ENCODE measurements at regions not wholly inside any gene's neighbourhood (a gene's known extent, or its start where the extent isn't known, plus 50 kb on each side); places are given as distances from the start of the nearest gene placed in this dataset.

DNA sequence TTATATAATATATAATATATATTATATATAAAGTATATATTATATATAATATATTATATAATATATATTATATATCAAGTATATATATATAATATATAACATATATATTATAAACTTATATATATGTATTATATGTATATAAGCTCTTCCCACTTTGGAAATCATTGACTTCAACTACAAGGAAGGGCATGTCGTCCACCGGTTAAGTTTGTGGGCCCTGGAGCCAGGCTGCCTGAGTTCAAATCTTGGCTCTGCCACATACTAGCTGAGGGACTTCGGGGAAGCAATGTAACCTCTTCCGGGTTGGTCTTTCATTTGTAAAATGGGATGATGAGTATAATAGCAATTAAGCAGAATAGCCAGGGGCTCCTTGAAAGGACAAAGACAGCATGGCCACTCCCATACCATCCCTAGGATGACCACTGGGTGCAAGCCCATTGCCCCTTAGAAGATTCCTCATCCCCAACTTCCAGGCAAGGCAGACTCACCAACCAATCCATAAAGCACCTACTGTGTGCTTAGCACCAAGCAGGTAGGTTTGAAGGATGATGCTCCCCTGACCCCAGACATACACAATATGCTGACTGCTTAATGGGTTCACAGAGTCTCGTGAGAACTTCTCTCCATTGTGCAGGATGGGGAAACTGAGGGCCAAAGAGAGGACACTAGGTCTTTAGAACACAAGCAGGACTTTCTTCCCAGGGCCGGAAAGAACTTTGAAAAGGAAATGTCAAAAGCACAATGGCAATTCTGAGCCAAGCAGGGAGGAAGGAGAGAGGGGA is 163.2 kb downstream of the MRPL14 start:
- no peak overlapping the region for H3K4me3 ChIP-seq (ENCODE audit: extremely low read depth, insufficient read depth, low read length, poor library complexity, severe bottlenecking)
- no peak overlapping the region for H3K27ac ChIP-seq (ENCODE audit: low read depth, low read length, severe bottlenecking)
- 35 to 63% methylated on average over 4 to 6 of the region's 6 CpGs for WGBS, 2 experiments (ENCODE audit: insufficient coverage in 2 of 2)

DNA sequence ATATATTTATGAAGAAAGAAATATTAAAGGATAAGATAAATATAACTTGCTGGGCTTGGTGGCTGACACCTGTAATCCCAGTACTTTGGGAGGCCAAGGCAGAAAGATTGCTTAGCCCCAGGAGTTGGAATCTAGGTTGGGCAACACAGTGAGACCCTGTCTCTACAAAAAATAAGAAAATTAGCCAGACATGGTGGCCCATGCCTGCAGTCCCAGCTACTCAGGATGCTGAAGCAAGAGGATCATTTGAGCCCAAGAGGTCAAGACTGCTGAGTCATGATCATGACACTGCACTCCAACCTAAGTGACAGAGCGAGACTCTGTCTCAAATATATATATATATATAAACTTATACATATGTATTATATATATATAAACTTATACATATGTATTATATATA is 164.0 kb downstream of the MRPL14 start:
- Histone ChIP-seq H3K27ac (ENCODE audit: low read depth, low read length, severe bottlenecking) (no peak overlapping the region), H3K4me1 (ENCODE audit: control insufficient read depth, insufficient read depth, low read length, poor library complexity, severe bottlenecking) (peaks cover 3% of the 10 kb centered on the region), H3K36me3 (ENCODE audit: control insufficient read depth, insufficient read depth, low read length) (no peaks in the 10 kb centered on the region), H3K4me3 (ENCODE audit: extremely low read depth, insufficient read depth, low read length, poor library complexity, severe bottlenecking) (no peak overlapping the region), H3K9me3 (ENCODE audit: control insufficient read depth, low read length) (no peaks in the 10 kb centered on the region)
- no CpG with 5 or more reads among the region's 1 CpG for WGBS, 2 experiments (ENCODE audit: insufficient coverage in 2 of 2)

More for the DNA sequence above, 163.2 kb downstream of the MRPL14 start:
- Histone ChIP-seq H3K9me3 (ENCODE audit: control insufficient read depth, low read length) (no peaks in the 10 kb centered on the region), H3K4me1 (ENCODE audit: control insufficient read depth, insufficient read depth, low read length, poor library complexity, severe bottlenecking) (peaks cover 7% of the 10 kb centered on the region), H3K36me3 (ENCODE audit: control insufficient read depth, insufficient read depth, low read length) (no peaks in the 10 kb centered on the region)

DNA sequence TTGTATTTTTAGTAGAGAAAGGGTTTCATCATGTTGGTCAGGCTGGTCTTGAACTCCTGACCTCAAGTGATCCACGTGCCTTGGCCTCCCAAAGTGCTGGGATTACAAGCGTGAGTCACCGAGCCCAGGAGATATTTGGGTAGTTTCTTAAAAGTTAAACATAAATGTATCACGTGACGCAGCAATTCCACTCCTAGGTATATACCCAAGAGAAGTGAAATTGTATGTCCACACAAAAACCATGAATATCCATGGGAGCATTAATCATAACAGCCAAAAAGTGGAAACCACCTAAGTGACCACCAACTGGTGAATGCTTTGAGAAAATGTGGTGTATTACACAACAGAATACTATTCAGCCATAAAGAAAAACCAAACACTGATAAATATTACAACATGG is 164.8 kb downstream of the MRPL14 start:
- no peaks in the 10 kb centered on the region for H3K9me3 ChIP-seq (ENCODE audit: control insufficient read depth, low read length)
- no peaks in the 10 kb centered on the region for H3K4me1 ChIP-seq (ENCODE audit: control insufficient read depth, insufficient read depth, low read length, poor library complexity, severe bottlenecking)
- H3K4me3 ChIP-seq (ENCODE audit: extremely low read depth, insufficient read depth, low read length, poor library complexity, severe bottlenecking), result no peak overlapping the region
- H3K36me3 ChIP-seq (ENCODE audit: control insufficient read depth, insufficient read depth, low read length), result no peaks in the 10 kb centered on the region
- 91 to 100% methylated on average over 1 to 3 of the region's 5 CpGs for WGBS, 2 experiments (ENCODE audit: insufficient coverage in 2 of 2)
- no peak overlapping the region for H3K27ac ChIP-seq (ENCODE audit: low read depth, low read length, severe bottlenecking)

DNA sequence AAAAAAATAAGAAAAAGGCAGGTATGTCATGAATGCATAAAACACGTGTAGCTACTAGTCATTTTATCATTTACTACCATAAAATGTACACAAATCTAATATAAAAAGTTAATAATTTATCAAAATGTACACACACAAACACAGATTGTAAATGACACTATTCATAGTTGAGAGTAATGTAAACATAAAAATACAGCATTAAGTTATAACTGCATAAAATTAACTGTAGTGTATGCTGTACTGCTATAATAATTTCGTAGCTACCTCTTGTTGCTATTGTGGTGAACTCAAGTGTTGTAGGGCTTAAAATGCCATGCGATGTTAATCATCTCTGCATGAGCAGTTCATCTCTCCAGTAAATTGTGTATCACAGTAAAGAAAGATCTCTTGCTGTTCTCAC is 170.0 kb downstream of the MRPL14 start:
- Histone ChIP-seq H3K4me3 (ENCODE audit: extremely low read depth, insufficient read depth, low read length, poor library complexity, severe bottlenecking) (no peak overlapping the region), H3K36me3 (ENCODE audit: control insufficient read depth, insufficient read depth, low read length) (no peaks in the 10 kb centered on the region)
- 50% methylated on average over 2 of the region's 3 CpGs; no CpG with 5 or more reads in 1 of the 2 experiments for WGBS, 2 experiments (ENCODE audit: insufficient coverage in 2 of 2)

DNA sequence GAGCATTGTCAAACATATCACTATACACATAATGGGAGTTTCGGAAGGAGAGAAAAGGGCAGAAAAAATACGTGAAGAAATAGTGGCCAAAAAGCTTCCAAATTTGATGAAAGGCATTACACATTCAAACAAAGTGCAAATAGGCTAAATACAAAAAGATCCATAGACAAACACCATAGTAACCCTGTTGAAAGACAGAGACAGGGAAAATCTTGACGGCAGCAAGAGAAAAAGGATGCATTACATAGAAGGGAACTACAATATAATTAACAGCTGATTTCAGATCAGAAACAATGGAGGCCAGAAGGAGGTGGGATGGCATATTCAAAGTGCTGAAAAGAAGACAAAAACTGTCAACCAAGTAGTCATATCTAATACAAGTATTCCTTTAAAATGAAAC is 170.8 kb downstream of the MRPL14 start:
- Histone ChIP-seq H3K27ac (ENCODE audit: low read depth, low read length, severe bottlenecking) (no peak overlapping the region), H3K4me1 (ENCODE audit: control insufficient read depth, insufficient read depth, low read length, poor library complexity, severe bottlenecking) (peaks cover 3% of the 10 kb centered on the region)
- WGBS, 2 experiments (ENCODE audit: insufficient coverage in 2 of 2), result 100% methylated on average over 1 of the region's 3 CpGs; no CpG with 5 or more reads in 1 of the 2 experiments

More for the DNA sequence above, 170.0 kb downstream of the MRPL14 start:
- Histone ChIP-seq H3K4me1 (ENCODE audit: control insufficient read depth, insufficient read depth, low read length, poor library complexity, severe bottlenecking) (no peaks in the 10 kb centered on the region), H3K9me3 (ENCODE audit: control insufficient read depth, low read length) (peaks cover 7% of the 10 kb centered on the region), H3K27ac (ENCODE audit: low read depth, low read length, severe bottlenecking) (no peak overlapping the region)

DNA sequence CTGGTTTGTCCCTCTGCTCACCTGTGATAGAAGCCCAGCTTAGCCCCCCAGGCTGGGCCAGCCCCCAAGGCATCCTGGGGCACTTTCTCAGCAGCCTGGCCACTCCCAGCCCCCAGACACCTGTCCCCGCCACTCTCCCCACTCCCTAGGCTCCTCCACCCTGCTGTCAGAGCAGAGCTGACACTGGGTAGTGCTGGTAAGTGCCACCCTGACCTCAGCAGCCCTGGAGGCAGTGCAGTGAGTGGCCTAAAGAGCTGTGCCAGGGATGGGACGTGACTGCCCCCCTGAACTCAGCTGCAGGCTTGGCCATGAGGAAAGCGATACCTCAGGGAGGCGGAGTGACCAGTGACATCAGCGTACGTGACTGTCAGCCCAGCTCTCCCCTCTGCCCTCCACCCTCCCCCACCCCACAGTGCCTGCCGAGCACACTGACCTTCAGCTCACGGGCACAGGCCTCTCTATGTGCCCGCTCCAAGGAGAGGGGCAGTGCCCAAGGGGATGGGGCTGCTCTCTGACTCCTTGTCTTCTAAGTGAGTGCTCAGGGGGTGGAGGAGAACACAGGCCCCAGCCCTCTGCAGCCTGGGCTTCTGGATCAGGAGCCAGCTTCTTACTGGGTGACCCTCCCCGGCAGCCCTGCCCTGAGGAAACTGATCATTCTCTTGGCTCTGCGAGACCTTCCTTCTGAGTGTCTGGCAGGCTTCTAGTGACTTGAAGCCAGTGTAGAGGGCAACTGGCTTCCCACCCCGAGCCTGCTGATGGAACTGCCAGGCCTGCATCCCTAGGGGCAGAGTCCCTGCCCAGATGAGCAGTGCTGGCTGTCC is 172.7 kb downstream of the MRPL14 start:
- H3K36me3 ChIP-seq (ENCODE audit: control insufficient read depth, insufficient read depth, low read length), result no peaks in the 10 kb centered on the region

More for the DNA sequence above, 170.8 kb downstream of the MRPL14 start:
- Histone ChIP-seq H3K4me3 (ENCODE audit: extremely low read depth, insufficient read depth, low read length, poor library complexity, severe bottlenecking) (no peak overlapping the region), H3K36me3 (ENCODE audit: control insufficient read depth, insufficient read depth, low read length) (no peaks in the 10 kb centered on the region), H3K9me3 (ENCODE audit: control insufficient read depth, low read length) (peaks cover 7% of the 10 kb centered on the region)

DNA sequence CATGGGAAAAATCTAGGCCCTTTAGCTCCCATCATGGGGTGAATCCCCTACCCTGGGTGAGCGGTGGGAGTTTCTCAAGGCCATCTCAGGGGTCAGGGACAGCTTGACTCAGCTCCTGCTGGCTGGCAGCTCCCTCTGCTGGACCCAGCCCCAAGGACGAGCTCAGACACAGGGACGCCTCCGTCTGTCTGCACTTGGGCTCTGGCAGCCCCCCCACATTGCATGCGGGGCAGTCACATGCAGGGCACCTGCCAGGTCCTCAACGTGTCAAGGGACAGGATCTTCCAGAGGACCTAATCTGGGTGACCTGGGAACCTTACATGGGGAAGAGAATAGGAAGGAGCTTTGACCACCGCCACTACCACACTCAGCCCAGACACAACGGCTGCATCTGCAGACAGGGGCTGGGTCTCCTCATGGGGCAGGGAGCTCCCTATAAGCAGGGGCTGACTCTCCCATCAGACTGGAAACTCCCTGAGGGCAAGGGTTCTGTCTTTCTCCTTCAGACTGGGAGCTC is 173.4 kb downstream of the MRPL14 start:
- peaks cover 8% of the 10 kb centered on the region for H3K4me1 ChIP-seq (ENCODE audit: control insufficient read depth, insufficient read depth, low read length, poor library complexity, severe bottlenecking)
- H3K36me3 ChIP-seq (ENCODE audit: control insufficient read depth, insufficient read depth, low read length), result no peaks in the 10 kb centered on the region
- peaks cover 7% of the 10 kb centered on the region for H3K9me3 ChIP-seq (ENCODE audit: control insufficient read depth, low read length)
- H3K4me3 ChIP-seq (ENCODE audit: extremely low read depth, insufficient read depth, low read length, poor library complexity, severe bottlenecking), result no peak overlapping the region
- H3K27ac ChIP-seq (ENCODE audit: low read depth, low read length, severe bottlenecking), result no peak overlapping the region
- WGBS, 2 experiments (ENCODE audit: insufficient coverage in 2 of 2), result 64 to 65% methylated on average over 7 of the region's 8 CpGs

More for the DNA sequence above, 172.7 kb downstream of the MRPL14 start:
- WGBS, 2 experiments (ENCODE audit: insufficient coverage in 2 of 2), result 90 to 92% methylated on average over 8 to 12 of the region's 12 CpGs
- Histone ChIP-seq H3K9me3 (ENCODE audit: control insufficient read depth, low read length) (peaks cover 7% of the 10 kb centered on the region), H3K27ac (ENCODE audit: low read depth, low read length, severe bottlenecking) (no peak overlapping the region), H3K4me3 (ENCODE audit: extremely low read depth, insufficient read depth, low read length, poor library complexity, severe bottlenecking) (no peak overlapping the region), H3K4me1 (ENCODE audit: control insufficient read depth, insufficient read depth, low read length, poor library complexity, severe bottlenecking) (peaks cover 4% of the 10 kb centered on the region)

DNA sequence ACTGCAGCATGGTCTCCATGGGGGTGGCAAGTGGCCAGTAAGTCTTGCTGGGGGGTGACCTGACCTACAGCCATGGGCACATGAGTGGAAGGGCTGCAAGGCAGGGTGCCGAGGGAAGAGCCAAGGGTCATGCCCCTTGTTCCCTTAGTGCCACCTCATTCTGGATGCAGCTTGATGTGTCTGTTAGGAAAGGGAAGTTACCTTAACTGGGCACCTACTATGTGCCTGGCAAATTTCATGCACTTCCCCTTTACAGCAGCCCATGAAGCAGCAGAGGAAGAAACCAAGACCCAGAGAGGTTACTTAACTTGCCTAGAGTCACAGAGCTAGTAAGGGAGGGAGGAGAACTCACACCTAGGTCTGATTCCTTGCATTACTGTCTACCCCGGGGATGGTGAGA is 174.0 kb downstream of the MRPL14 start:
- H3K4me1 ChIP-seq (ENCODE audit: control insufficient read depth, insufficient read depth, low read length, poor library complexity, severe bottlenecking), result peaks cover 12% of the 10 kb centered on the region
- 88 to 92% methylated on average over 2 of the region's 2 CpGs for WGBS, 2 experiments (ENCODE audit: insufficient coverage in 2 of 2)
- H3K4me3 ChIP-seq (ENCODE audit: extremely low read depth, insufficient read depth, low read length, poor library complexity, severe bottlenecking), result no peak overlapping the region
- H3K27ac ChIP-seq (ENCODE audit: low read depth, low read length, severe bottlenecking), result no peak overlapping the region
- no peaks in the 10 kb centered on the region for H3K36me3 ChIP-seq (ENCODE audit: control insufficient read depth, insufficient read depth, low read length)
- H3K9me3 ChIP-seq (ENCODE audit: control insufficient read depth, low read length), result peaks cover 7% of the 10 kb centered on the region

DNA sequence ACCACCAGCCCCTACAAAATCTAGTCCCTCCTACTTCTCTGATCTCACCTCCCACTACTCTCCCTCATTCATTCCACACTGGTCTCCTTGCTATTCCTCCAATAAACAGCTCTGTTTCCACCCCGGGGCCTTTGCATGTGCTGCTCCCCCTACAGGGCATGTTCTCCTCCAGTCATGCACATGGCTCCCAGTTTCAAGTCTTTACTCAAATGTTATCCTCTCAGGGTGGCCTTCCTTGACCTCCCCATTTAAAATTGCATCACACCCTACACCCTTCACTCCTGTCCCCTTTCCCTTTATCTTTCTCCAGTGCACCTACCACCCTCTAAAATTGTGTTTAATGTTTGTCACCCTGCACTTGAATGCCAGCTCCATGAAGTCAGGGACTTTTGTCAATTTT is 174.5 kb downstream of the MRPL14 start:
- peaks cover 12% of the 10 kb centered on the region for H3K4me1 ChIP-seq (ENCODE audit: control insufficient read depth, insufficient read depth, low read length, poor library complexity, severe bottlenecking)
- 80 to 92% methylated on average over 1 of the region's 1 CpG for WGBS, 2 experiments (ENCODE audit: insufficient coverage in 2 of 2)
- no peak overlapping the region for H3K27ac ChIP-seq (ENCODE audit: low read depth, low read length, severe bottlenecking)
- no peaks in the 10 kb centered on the region for H3K36me3 ChIP-seq (ENCODE audit: control insufficient read depth, insufficient read depth, low read length)
- no peak overlapping the region for H3K4me3 ChIP-seq (ENCODE audit: extremely low read depth, insufficient read depth, low read length, poor library complexity, severe bottlenecking)
- peaks cover 7% of the 10 kb centered on the region for H3K9me3 ChIP-seq (ENCODE audit: control insufficient read depth, low read length)

DNA sequence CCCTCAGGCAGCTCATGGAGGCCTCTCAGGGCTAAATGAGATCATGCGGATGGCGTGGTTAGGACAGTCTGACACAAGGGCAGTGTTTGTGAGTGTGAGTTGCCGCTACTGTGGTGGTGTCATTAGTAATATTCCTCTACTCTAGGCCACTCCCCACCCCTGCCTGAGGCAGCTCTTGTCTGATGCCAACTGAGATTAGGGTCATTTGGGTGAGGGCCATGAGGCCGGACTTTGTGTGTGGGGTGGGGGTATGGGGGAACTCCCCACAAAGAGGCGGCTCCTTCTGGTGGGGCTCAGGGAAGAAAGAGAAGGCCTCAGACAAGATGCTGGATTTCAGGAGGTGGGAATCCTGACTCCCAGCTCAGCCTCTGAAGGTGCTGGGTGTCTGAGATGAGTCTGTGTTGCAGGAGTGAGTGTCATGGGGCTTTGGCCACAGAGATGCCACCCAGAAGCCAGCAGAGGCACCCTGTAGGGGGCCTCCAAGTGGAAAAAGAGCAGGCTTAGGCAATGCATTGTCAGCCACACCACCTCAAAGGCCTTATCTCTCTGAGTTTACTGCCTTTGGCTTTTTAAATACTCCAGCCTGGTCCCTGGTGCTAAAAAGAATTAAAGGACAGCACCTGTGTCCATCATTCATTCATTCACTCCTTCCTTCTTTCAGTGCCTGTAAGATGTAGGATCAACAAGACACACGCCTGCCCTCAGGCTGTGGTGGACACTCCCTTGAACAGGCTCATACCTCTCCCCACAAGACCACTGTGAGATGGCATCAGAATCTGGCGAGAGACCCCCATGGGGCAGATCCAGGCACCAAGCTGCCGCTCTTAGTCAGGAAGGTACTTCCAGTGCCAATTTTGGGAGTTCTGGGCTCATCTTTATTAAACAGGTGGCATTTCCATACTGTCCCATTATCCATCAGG is 175.2 kb downstream of the MRPL14 start:
- no peak overlapping the region for H3K27ac ChIP-seq (ENCODE audit: low read depth, low read length, severe bottlenecking)
- peaks cover 12% of the 10 kb centered on the region for H3K4me1 ChIP-seq (ENCODE audit: control insufficient read depth, insufficient read depth, low read length, poor library complexity, severe bottlenecking)
- 92 to 95% methylated on average over 4 to 7 of the region's 8 CpGs for WGBS, 2 experiments (ENCODE audit: insufficient coverage in 2 of 2)
- no peak overlapping the region for H3K4me3 ChIP-seq (ENCODE audit: extremely low read depth, insufficient read depth, low read length, poor library complexity, severe bottlenecking)
- H3K36me3 ChIP-seq (ENCODE audit: control insufficient read depth, insufficient read depth, low read length), result no peaks in the 10 kb centered on the region
- H3K9me3 ChIP-seq (ENCODE audit: control insufficient read depth, low read length), result peaks cover 7% of the 10 kb centered on the region

Measured in mesodermal cell (in vitro differentiated cells).